K562 (cell line): ENCODE measurements at regions not wholly inside any gene's neighbourhood (a gene's known extent, or its start where the extent isn't known, plus 50 kb on each side); places are given as distances from the start of the nearest gene placed in this dataset.

Source experiments
- ATAC-seq: fragments of 200-7000 bp; cut with Tn5 transposase; 3 replicates; pipeline ENCODE4 v1.9.1; 2020; ENCODE audit warnings: moderate library complexity
- BruUV-seq: library from RNA; stranded (reverse); fragments of 400-500 nt; replicated peaks from 2 replicates; lab custom pipeline; 2021; lab: Mats Ljungman, UMichigan
- CTCF ChIA-PET: fragments of 300-600 bp; formaldehyde crosslinking; extraction: SDS; loops from one replicate; lab custom pipeline; 2021; ENCODE audit warnings: low intra/inter-chr PET ratio; lab: Yijun Ruan, JAX
- POLR2A ChIA-PET: fragments of 300-600, 350-650 bp; sonication (Branson Sonifier 250); formaldehyde crosslinking; extraction: SDS; loops from one replicate; lab custom pipeline; 2021; ENCODE audit warnings: antibody characterized with exemption, inconsistent platforms; lab: Yijun Ruan, JAX
- DNase-seq, 4 experiments: peaks; one replicate each; pipeline versions ENCODE4 v3.0.0 to v3.0.0-alpha.2; 2011 to 2018; ENCODE audit warnings: low spot score in 3 of 4, mixed read lengths in 3 of 4; ENCODE audit errors: extremely low read depth in 1 of 4
- FAIRE-seq: peaks from 2 replicates; lab custom pipeline; 2011; peaks lifted over from hg19 to GRCh38; lab: Jason Lieb, UNC
- H2AFZ ChIP-seq: 2 replicates; pipeline ENCODE4 v1.6.0; 2011; ENCODE audit warnings: low read depth, low read length, control low read depth, inconsistent platforms
- H3K27ac ChIP-seq: fragments of 200-600 bp; 3 replicates; pipeline ENCODE4 v1.8.0; 2011; ENCODE audit warnings: low read depth, mild to moderate bottlenecking, control low read depth, inconsistent platforms, low read length, moderate library complexity, mixed read lengths; ENCODE audit errors: extremely low read depth
- H3K27me3 ChIP-seq, 2 experiments: fragments of 300-600 bp in 1 of 2; 2 replicates in 1 of 2; 3 replicates in 1 of 2; pipeline versions ENCODE4 v1.6.0 to v1.8.0; 2011; ENCODE audit warnings: inconsistent platforms in 2 of 2, low read length in 2 of 2, mild to moderate bottlenecking in 1 of 2, mixed read lengths in 1 of 2, moderate library complexity in 1 of 2; ENCODE audit not compliant: control insufficient read depth in 2 of 2, insufficient read depth in 2 of 2
- H3K36me3 ChIP-seq: fragments of 300-600 bp; 3 replicates; pipeline ENCODE4 v1.8.0; 2011; ENCODE audit warnings: mild to moderate bottlenecking, low read length, inconsistent platforms; ENCODE audit not compliant: control insufficient read depth, insufficient read depth
- H3K4me1 ChIP-seq, 2 experiments: fragments of 200-600 bp in 1 of 2; replicated peaks in 1 of 2; 2 replicates in 1 of 2; 3 replicates in 1 of 2; pipeline versions ENCODE4 v1.5.1 to v1.8.0; 2011; ENCODE audit warnings: inconsistent platforms in 2 of 2, low read length in 2 of 2, mild to moderate bottlenecking in 1 of 2, mixed read lengths in 1 of 2, moderate library complexity in 1 of 2; ENCODE audit not compliant: control insufficient read depth in 2 of 2, insufficient read depth in 2 of 2
- H3K4me2 ChIP-seq: 2 replicates; pipeline ENCODE4 v1.6.1; 2011; ENCODE audit warnings: low read length, control low read depth, inconsistent platforms, mixed read lengths; ENCODE audit not compliant: insufficient read depth
- H3K4me3 ChIP-seq: fragments of 200-600 bp; sonication (generic), shearing (Covaris generic); 2 replicates; pipeline ENCODE4 v1.5.1; 2016; ENCODE audit warnings: control low read depth, inconsistent platforms
- H3K79me2 ChIP-seq: fragments of 200-600 bp; 3 replicates; pipeline ENCODE4 v1.8.0; 2011; ENCODE audit warnings: low read length, inconsistent platforms; ENCODE audit not compliant: control insufficient read depth, insufficient read depth
- H3K9ac ChIP-seq, 2 experiments: 2 replicates each; pipeline versions ENCODE4 v1.6.0 to v1.6.1; 2011; ENCODE audit warnings: low read depth in 2 of 2, low read length in 2 of 2, control low read depth in 1 of 2, inconsistent platforms in 1 of 2, mild to moderate bottlenecking in 1 of 2, mixed read lengths in 1 of 2; ENCODE audit not compliant: insufficient read depth in 1 of 2
- H3K9me1 ChIP-seq: one replicate; pipeline ENCODE4 v1.6.0; 2011; ENCODE audit warnings: inconsistent platforms, mild to moderate bottlenecking, low read length, moderate library complexity; ENCODE audit not compliant: control insufficient read depth, insufficient read depth
- H3K9me3 ChIP-seq: replicated peaks from 2 replicates; pipeline ENCODE4 v1.5.1; 2011; ENCODE audit warnings: low read depth, low read length, inconsistent platforms; ENCODE audit not compliant: control insufficient read depth, insufficient read depth
- H4K20me1 ChIP-seq: replicated peaks from 2 replicates; pipeline ENCODE4 v1.6.1; 2011; ENCODE audit warnings: low read length, inconsistent platforms, mixed read lengths; ENCODE audit not compliant: control insufficient read depth, insufficient read depth
- ARID2 ChIP-seq: fragments of 450-650 bp; IDR thresholded peaks from 2 replicates; pipeline ENCODE4 v1.6.1; 2017; ENCODE audit warnings: antibody characterized with exemption, mild to moderate bottlenecking
- BRD4 ChIP-seq: fragments of 200-600 bp; sonication (generic); IDR thresholded peaks from 2 replicates; pipeline ENCODE4 v1.6.1; 2017; ENCODE audit warnings: inconsistent platforms
- CBFA2T2 ChIP-seq: fragments of 450-650 bp; conservative IDR thresholded peaks from 2 replicates; pipeline ENCODE4 v1.6.1; 2017; ENCODE audit warnings: mild to moderate bottlenecking
- CBX2 ChIP-seq: fragments of 200-600 bp; sonication (generic); IDR thresholded peaks from one replicate; pipeline ENCODE4 v1.6.1; 2012; ENCODE audit warnings: mild to moderate bottlenecking, low read length, inconsistent platforms; ENCODE audit not compliant: insufficient read depth, poor library complexity, severe bottlenecking
- CHD1 ChIP-seq: fragments of 200-600 bp; sonication (generic); IDR thresholded peaks from one replicate; pipeline ENCODE4 v1.6.1; 2012; ENCODE audit warnings: mild to moderate bottlenecking, moderate library complexity, low read length, inconsistent platforms
- ESRRA ChIP-seq: fragments of 450-650 bp; IDR thresholded peaks from 2 replicates; pipeline ENCODE4 v1.6.1; 2014; ENCODE audit warnings: low read depth, mild to moderate bottlenecking, moderate library complexity, borderline replicate concordance
- HIVEP1 ChIP-seq: fragments of 250-450 bp; sonication (Bioruptor Pico); IDR thresholded peaks from 2 replicates; pipeline ENCODE4 v1.4.0; 2020; ENCODE audit warnings: mild to moderate bottlenecking
- MAFK ChIP-seq: IDR thresholded peaks from 2 replicates; pipeline ENCODE4 v1.6.1; 2011; ENCODE audit warnings: low read length, improper control_type of control experiment
- NCOA6 ChIP-seq: fragments of 450-650 bp; IDR thresholded peaks from 2 replicates; pipeline ENCODE4 v1.6.1; 2017; ENCODE audit warnings: mild to moderate bottlenecking
- NFRKB ChIP-seq: fragments of 450-650 bp; IDR thresholded peaks from 2 replicates; pipeline ENCODE4 v1.6.1; 2016; ENCODE audit warnings: low read depth
- RBM15 ChIP-seq: fragments of 200-400 bp; formaldehyde crosslinking; IDR thresholded peaks from 2 replicates; pipeline ENCODE4 v1.6.1; 2018; ENCODE audit warnings: mild to moderate bottlenecking, low read length, moderate library complexity; ENCODE audit not compliant: insufficient read depth
- SMARCA4 ChIP-seq: fragments of 450-650 bp; IDR thresholded peaks from 2 replicates; pipeline ENCODE4 v1.6.1; 2016
- TEAD2 ChIP-seq: fragments of 450-650 bp; IDR thresholded peaks from 2 replicates; pipeline ENCODE4 v1.6.1; 2016; ENCODE audit warnings: missing genetic modification characterization, control low read depth, missing compliant biosample characterization
- TOE1 ChIP-seq, 2 experiments: fragments of 450-650 bp in 1 of 2; sonication (generic) in 1 of 2; formaldehyde crosslinking in 1 of 2; IDR thresholded peaks; 2 replicates each; pipeline versions ENCODE4 v1.7.1 to v1.8.0; 2016 to 2022; ENCODE audit warnings: borderline replicate concordance in 2 of 2, mild to moderate bottlenecking in 2 of 2, antibody characterized with exemption in 1 of 2, inconsistent platforms in 1 of 2, low read depth in 1 of 2, missing genetic modification reagents in 1 of 2, moderate library complexity in 1 of 2
- U2AF1 ChIP-seq: fragments of 200-400 bp; formaldehyde crosslinking; optimal IDR thresholded peaks from 2 replicates; pipeline ENCODE3; 2017; ENCODE audit warnings: mild to moderate bottlenecking, low read depth, low read length, moderate library complexity
- ZNF232 ChIP-seq: sonication (generic); formaldehyde crosslinking; IDR thresholded peaks from 2 replicates; pipeline ENCODE4 v1.8.0; 2022; ENCODE audit warnings: mild to moderate bottlenecking, missing genetic modification reagents
- WGBS: fragments of 100-300 bp; shearing (Covaris generic); methylation state at CpG from one replicate; pipeline ENCODE4 v1.1.6; 2016; ENCODE audit warnings: low coverage, mixed read lengths; ENCODE audit not compliant: insufficient coverage; ENCODE audit errors: missing lambda C conversion rate; 5-methylcytosine and 5-hydroxymethylcytosine counted together
- in situ Hi-C: fragments of 300-500 bp; cut with MboI; formaldehyde crosslinking; loops from 4 replicates; pipeline ENCODE4 v1.15.0; 2018; ENCODE audit warnings: inconsistent platforms, mixed read lengths
- intact Hi-C: fragments of 100-400 bp; cut with micrococcal nuclease; formaldehyde crosslinking; loops from 2 replicates; pipeline ENCODE4 v1.14.2; 2022
- TF ChIP-seq, protein P1 (sequence below): fragments of 250-450 bp; sonication (Bioruptor Pico); IDR thresholded peaks from 2 replicates; pipeline ENCODE4 v1.9.0; 2021; ENCODE audit warnings: mild to moderate bottlenecking
- TF ChIP-seq, protein P2 (sequence below): IDR thresholded peaks from 2 replicates; pipeline ENCODE4 v1.6.1; 2011; ENCODE audit warnings: borderline replicate concordance, low read depth, mild to moderate bottlenecking, moderate library complexity, low read length; ENCODE audit not compliant: insufficient read depth, poor library complexity, severe bottlenecking

DNA sequence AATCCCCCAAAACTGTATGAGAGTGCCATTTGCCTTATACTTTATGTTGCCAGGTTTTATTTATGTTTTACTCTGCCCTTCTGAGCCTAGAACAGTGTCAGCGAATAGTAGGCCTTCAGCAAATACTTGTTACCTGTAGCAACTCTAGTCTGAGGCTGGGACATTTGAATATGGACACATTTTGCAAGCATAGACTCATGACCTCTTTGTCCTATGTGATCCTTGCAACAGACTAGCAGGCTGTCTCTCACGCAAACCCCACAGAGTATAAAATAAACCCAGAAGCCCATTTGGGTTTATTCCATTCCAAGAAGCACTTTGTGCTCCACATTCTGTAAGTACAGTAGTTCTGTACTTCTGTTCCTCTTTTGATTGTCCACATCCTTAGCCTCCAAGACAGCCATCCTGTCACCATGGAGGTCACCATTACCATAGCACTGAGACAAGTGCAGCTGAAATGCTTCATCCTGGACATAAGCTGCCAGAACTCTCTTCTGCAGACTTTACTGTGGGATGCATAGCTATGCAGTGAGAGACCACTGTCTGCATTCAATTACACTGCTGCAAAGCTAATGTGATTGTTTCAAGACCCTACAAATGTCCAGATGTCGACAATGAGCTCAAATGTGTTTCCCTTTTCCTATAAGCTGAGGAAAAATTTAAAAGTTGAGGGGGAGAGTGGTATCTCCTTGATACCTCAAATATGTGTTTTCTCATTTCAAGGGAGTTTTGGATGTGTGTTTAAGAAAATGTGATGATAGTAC lies 425.7 kb downstream of the PID1 start:
- POLR2A ChIA-PET = no interaction called here
- no peaks in the 10 kb centered on the region for H3K9me3 ChIP-seq
- H3K79me2 ChIP-seq = no peaks in the 10 kb centered on the region
- no peak overlapping the region for H3K9ac ChIP-seq
- in situ Hi-C loops = no loop called here
- H2AFZ ChIP-seq = no peak overlapping the region
- no peak overlapping the region for H3K4me2 ChIP-seq
- no peak for TF ChIP-seq ARID2
- no peak for TF ChIP-seq U2AF1
- TF ChIP-seq HIVEP1 (CRISPR knock-in tag) = no peak
- TF ChIP-seq TOE1 (IDR thresholded peaks at IDR 0.05; ENCODE audit: borderline replicate concordance) = no peak
- no peak for TF ChIP-seq TOE1 (CRISPR knock-in tag; IDR thresholded peaks at IDR 0.05; ENCODE audit: borderline replicate concordance, low read depth)
- TF ChIP-seq NFRKB = no peak
- TF ChIP-seq SMARCA4 = no peak
- TF ChIP-seq ZNF232 (CRISPR knock-in tag) = no peak
- TF ChIP-seq TEAD2 = no peak
- no peak for TF ChIP-seq ESRRA
- no peak for TF ChIP-seq NCOA6
- no peak for TF ChIP-seq CBX2
- TF ChIP-seq RBM15 = no peak
- TF ChIP-seq CBFA2T2 = no peak
- TF ChIP-seq, protein P1, sequence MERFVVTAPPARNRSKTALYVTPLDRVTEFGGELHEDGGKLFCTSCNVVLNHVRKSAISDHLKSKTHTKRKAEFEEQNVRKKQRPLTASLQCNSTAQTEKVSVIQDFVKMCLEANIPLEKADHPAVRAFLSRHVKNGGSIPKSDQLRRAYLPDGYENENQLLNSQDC = no peak
- TF ChIP-seq BRD4 = no peak
- no peak for TF ChIP-seq CHD1
- TF ChIP-seq MAFK = no peak
- TF ChIP-seq, protein P2, sequence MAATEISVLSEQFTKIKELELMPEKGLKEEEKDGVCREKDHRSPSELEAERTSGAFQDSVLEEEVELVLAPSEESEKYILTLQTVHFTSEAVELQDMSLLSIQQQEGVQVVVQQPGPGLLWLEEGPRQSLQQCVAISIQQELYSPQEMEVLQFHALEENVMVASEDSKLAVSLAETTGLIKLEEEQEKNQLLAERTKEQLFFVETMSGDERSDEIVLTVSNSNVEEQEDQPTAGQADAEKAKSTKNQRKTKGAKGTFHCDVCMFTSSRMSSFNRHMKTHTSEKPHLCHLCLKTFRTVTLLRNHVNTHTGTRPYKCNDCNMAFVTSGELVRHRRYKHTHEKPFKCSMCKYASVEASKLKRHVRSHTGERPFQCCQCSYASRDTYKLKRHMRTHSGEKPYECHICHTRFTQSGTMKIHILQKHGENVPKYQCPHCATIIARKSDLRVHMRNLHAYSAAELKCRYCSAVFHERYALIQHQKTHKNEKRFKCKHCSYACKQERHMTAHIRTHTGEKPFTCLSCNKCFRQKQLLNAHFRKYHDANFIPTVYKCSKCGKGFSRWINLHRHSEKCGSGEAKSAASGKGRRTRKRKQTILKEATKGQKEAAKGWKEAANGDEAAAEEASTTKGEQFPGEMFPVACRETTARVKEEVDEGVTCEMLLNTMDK = no peak
- TF ChIP-seq, all 486 proteins: peak for 0
- no peak for DNase-seq
- CTCF ChIA-PET = no interaction called here
- H3K4me3 ChIP-seq = no peak overlapping the region
- no TSS peak for BruUV-seq
- no peaks in the 10 kb centered on the region for H4K20me1 ChIP-seq
- no peak for FAIRE-seq
- intact Hi-C loops = no loop called here
- no peaks in the 10 kb centered on the region for H3K9me1 ChIP-seq
- H3K27ac ChIP-seq = no peak overlapping the region
- no peaks in the 10 kb centered on the region for H3K27me3 ChIP-seq
- no peaks in the 10 kb centered on the region for H3K4me1 ChIP-seq
- no peak for ATAC-seq
- 0% methylated on average over 3 of the region's 3 CpGs for WGBS
- no peaks in the 10 kb centered on the region for H3K36me3 ChIP-seq
